ENCODE measurements at regions not wholly inside any gene's neighbourhood (a gene's known extent, or its start where the extent isn't known, plus 50 kb on each side); places are given as distances from the start of the nearest gene placed in this dataset.

GRCh38 chr4:19684084-19684483 lies 567.6 kb upstream of the SLIT2 start:
- intact Hi-C loops (cut with DNase I; ENCODE audit: low total_unique reads) (no loop called here), in situ Hi-C loops (cut with MboI; ENCODE audit: low pct_ligation_motif_present in 1 of 4, low pct_unique_long_range_greater_than_20kb in 1 of 4, low sequenced_read_pairs in 3 of 4) (no loop called here)
- Histone ChIP-seq H3K36me3 (no peaks in the 10 kb centered on the region), H3K9me3 (no peaks in the 10 kb centered on the region), H3K27ac (no peak overlapping the region), H3K4me3 (no peak overlapping the region), H3K27me3 (no peaks in the 10 kb centered on the region), H3K4me1 (no peaks in the 10 kb centered on the region)
- WGBS, 2 donors (ENCODE audit: low coverage in 1 of 2) = 26 to 40% methylated on average over 7 of the region's 7 CpGs
- DNase-seq = no peak
- TF ChIP-seq CTCF (IDR thresholded peaks at IDR 0.05) (no peak), EP300 (IDR thresholded peaks at IDR 0.05; ENCODE audit: low read depth) (no peak), POLR2AphosphoS5 (IDR thresholded peaks at IDR 0.05) (peak in 2 of 3 donors; percentile 27 to 46)

- no peaks in the 10 kb centered on the region for H3K9me3 ChIP-seq
- intact Hi-C loops (cut with DNase I; ENCODE audit: low total_unique reads) = no loop called here
- no peaks in the 10 kb centered on the region for H3K27me3 ChIP-seq
- DNase-seq = no peak
- no peaks in the 10 kb centered on the region for H3K36me3 ChIP-seq
- in situ Hi-C loops (cut with MboI; ENCODE audit: low pct_ligation_motif_present in 1 of 4, low pct_unique_long_range_greater_than_20kb in 1 of 4, low sequenced_read_pairs in 3 of 4) = no loop called here
- no peak for TF ChIP-seq EP300 (IDR thresholded peaks at IDR 0.05; ENCODE audit: low read depth)
- no peak for TF ChIP-seq POLR2AphosphoS5 (IDR thresholded peaks at IDR 0.05)
- no peak for TF ChIP-seq POLR2A (IDR thresholded peaks at IDR 0.05)
- no peak for TF ChIP-seq CTCF (IDR thresholded peaks at IDR 0.05)
- WGBS, 2 donors (ENCODE audit: low coverage in 1 of 2) = 43 to 60% methylated on average over 4 of the region's 4 CpGs
- H3K27ac ChIP-seq = no peak overlapping the region
- no peaks in the 10 kb centered on the region for H3K4me1 ChIP-seq
- no peak overlapping the region for H3K4me3 ChIP-seq
These were observed 568.3 kb upstream of the SLIT2 start for GRCh38 chr4:19683426-19683825.

- no peaks in the 10 kb centered on the region for H3K27me3 ChIP-seq
- H3K36me3 ChIP-seq = no peaks in the 10 kb centered on the region
- H3K4me1 ChIP-seq = no peaks in the 10 kb centered on the region
- DNase-seq = no peak
- no peak overlapping the region for H3K27ac ChIP-seq
- TF ChIP-seq CTCF (IDR thresholded peaks at IDR 0.05) (no peak), EP300 (IDR thresholded peaks at IDR 0.05; ENCODE audit: low read depth) (no peak), POLR2A (IDR thresholded peaks at IDR 0.05) (no peak), POLR2AphosphoS5 (IDR thresholded peaks at IDR 0.05) (no peak)
- no peaks in the 10 kb centered on the region for H3K9me3 ChIP-seq
- intact Hi-C loops (cut with DNase I; ENCODE audit: low total_unique reads) = no loop called here
- H3K4me3 ChIP-seq = no peak overlapping the region
- in situ Hi-C loops (cut with MboI; ENCODE audit: low pct_ligation_motif_present in 1 of 4, low pct_unique_long_range_greater_than_20kb in 1 of 4, low sequenced_read_pairs in 3 of 4) = no loop called here
These were observed 574.5 kb upstream of the SLIT2 start for GRCh38 chr4:19677211-19677610.

GRCh38 chr4:19675172-19675811 lies 576.4 kb upstream of the SLIT2 start:
- in situ Hi-C loops (cut with MboI; ENCODE audit: low pct_ligation_motif_present in 1 of 4, low pct_unique_long_range_greater_than_20kb in 1 of 4, low sequenced_read_pairs in 3 of 4) = no loop called here

More at GRCh38 chr4:19675172-19675811, 576.4 kb upstream of the SLIT2 start:
- 76 to 80% methylated on average over 4 of the region's 4 CpGs for WGBS, 2 donors (ENCODE audit: low coverage in 1 of 2)
- Histone ChIP-seq H3K4me1 (no peaks in the 10 kb centered on the region), H3K27me3 (no peaks in the 10 kb centered on the region), H3K36me3 (no peaks in the 10 kb centered on the region), H3K4me3 (no peak overlapping the region), H3K27ac (no peak overlapping the region), H3K9me3 (no peaks in the 10 kb centered on the region)
- TF ChIP-seq EP300 (IDR thresholded peaks at IDR 0.05; ENCODE audit: low read depth) (no peak), POLR2AphosphoS5 (IDR thresholded peaks at IDR 0.05) (no peak), CTCF (IDR thresholded peaks at IDR 0.05) (no peak), POLR2A (IDR thresholded peaks at IDR 0.05) (no peak)
- intact Hi-C loops (cut with DNase I; ENCODE audit: low total_unique reads) = no loop called here
- DNase-seq = no peak

All from transverse colon (tissue), 4 donors.